ENCODE measurements at regions not wholly inside any gene's neighbourhood (a gene's known extent, or its start where the extent isn't known, plus 50 kb on each side); places are given as distances from the start of the nearest gene placed in this dataset.
"Not testable (repeated sequence)": the region's sequence is repeated elsewhere in the genome, so short reads cannot be mapped to it uniquely, and the experiment has no call there.

GRCh38 chr4:148837571-148837970 lies 395.4 kb upstream of the NR3C2 start:
- TF ChIP-seq, protein P1, sequence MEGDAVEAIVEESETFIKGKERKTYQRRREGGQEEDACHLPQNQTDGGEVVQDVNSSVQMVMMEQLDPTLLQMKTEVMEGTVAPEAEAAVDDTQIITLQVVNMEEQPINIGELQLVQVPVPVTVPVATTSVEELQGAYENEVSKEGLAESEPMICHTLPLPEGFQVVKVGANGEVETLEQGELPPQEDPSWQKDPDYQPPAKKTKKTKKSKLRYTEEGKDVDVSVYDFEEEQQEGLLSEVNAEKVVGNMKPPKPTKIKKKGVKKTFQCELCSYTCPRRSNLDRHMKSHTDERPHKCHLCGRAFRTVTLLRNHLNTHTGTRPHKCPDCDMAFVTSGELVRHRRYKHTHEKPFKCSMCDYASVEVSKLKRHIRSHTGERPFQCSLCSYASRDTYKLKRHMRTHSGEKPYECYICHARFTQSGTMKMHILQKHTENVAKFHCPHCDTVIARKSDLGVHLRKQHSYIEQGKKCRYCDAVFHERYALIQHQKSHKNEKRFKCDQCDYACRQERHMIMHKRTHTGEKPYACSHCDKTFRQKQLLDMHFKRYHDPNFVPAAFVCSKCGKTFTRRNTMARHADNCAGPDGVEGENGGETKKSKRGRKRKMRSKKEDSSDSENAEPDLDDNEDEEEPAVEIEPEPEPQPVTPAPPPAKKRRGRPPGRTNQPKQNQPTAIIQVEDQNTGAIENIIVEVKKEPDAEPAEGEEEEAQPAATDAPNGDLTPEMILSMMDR (IDR thresholded peaks at IDR 0.05 in 2 of 3, conservative IDR thresholded peaks at IDR 0.05 in 1 of 3; ENCODE audit: control insufficient read depth in 2 of 3, extremely low read depth in 1 of 3, insufficient read depth in 1 of 3, low read depth in 3 of 3, low read length in 3 of 3): not testable (repeated sequence)
- TF ChIP-seq POLR2A (IDR thresholded peaks at IDR 0.05; ENCODE audit: low read depth, low read length); ZBTB33 (IDR thresholded peaks at IDR 0.05); TCF12 (IDR thresholded peaks at IDR 0.05; ENCODE audit: low read depth, low read length); POLR2AphosphoS5 (IDR thresholded peaks at IDR 0.05; ENCODE audit: low read length); FOXM1 (IDR thresholded peaks at IDR 0.05; ENCODE audit: low read depth, low read length); ZNF24 (IDR thresholded peaks at IDR 0.05); BMI1 (IDR thresholded peaks at IDR 0.05; ENCODE audit: borderline replicate concordance); ZNF622 (IDR thresholded peaks at IDR 0.05): not testable (repeated sequence)
- TF ChIP-seq, protein P2, sequence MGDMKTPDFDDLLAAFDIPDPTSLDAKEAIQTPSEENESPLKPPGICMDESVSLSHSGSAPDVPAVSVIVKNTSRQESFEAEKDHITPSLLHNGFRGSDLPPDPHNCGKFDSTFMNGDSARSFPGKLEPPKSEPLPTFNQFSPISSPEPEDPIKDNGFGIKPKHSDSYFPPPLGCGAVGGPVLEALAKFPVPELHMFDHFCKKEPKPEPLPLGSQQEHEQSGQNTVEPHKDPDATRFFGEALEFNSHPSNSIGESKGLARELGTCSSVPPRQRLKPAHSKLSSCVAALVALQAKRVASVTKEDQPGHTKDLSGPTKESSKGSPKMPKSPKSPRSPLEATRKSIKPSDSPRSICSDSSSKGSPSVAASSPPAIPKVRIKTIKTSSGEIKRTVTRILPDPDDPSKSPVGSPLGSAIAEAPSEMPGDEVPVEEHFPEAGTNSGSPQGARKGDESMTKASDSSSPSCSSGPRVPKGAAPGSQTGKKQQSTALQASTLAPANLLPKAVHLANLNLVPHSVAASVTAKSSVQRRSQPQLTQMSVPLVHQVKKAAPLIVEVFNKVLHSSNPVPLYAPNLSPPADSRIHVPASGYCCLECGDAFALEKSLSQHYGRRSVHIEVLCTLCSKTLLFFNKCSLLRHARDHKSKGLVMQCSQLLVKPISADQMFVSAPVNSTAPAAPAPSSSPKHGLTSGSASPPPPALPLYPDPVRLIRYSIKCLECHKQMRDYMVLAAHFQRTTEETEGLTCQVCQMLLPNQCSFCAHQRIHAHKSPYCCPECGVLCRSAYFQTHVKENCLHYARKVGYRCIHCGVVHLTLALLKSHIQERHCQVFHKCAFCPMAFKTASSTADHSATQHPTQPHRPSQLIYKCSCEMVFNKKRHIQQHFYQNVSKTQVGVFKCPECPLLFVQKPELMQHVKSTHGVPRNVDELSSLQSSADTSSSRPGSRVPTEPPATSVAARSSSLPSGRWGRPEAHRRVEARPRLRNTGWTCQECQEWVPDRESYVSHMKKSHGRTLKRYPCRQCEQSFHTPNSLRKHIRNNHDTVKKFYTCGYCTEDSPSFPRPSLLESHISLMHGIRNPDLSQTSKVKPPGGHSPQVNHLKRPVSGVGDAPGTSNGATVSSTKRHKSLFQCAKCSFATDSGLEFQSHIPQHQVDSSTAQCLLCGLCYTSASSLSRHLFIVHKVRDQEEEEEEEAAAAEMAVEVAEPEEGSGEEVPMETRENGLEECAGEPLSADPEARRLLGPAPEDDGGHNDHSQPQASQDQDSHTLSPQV (IDR thresholded peaks at IDR 0.05): not testable (repeated sequence)
- TF ChIP-seq, protein P3, sequence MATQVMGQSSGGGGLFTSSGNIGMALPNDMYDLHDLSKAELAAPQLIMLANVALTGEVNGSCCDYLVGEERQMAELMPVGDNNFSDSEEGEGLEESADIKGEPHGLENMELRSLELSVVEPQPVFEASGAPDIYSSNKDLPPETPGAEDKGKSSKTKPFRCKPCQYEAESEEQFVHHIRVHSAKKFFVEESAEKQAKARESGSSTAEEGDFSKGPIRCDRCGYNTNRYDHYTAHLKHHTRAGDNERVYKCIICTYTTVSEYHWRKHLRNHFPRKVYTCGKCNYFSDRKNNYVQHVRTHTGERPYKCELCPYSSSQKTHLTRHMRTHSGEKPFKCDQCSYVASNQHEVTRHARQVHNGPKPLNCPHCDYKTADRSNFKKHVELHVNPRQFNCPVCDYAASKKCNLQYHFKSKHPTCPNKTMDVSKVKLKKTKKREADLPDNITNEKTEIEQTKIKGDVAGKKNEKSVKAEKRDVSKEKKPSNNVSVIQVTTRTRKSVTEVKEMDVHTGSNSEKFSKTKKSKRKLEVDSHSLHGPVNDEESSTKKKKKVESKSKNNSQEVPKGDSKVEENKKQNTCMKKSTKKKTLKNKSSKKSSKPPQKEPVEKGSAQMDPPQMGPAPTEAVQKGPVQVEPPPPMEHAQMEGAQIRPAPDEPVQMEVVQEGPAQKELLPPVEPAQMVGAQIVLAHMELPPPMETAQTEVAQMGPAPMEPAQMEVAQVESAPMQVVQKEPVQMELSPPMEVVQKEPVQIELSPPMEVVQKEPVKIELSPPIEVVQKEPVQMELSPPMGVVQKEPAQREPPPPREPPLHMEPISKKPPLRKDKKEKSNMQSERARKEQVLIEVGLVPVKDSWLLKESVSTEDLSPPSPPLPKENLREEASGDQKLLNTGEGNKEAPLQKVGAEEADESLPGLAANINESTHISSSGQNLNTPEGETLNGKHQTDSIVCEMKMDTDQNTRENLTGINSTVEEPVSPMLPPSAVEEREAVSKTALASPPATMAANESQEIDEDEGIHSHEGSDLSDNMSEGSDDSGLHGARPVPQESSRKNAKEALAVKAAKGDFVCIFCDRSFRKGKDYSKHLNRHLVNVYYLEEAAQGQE (IDR thresholded peaks at IDR 0.05; ENCODE audit: low read depth, low read length): not testable (repeated sequence)

Data from GM12878 (cell line).